ENCODE measurements at regions not wholly inside any gene's neighbourhood (a gene's known extent, or its start where the extent isn't known, plus 50 kb on each side); places are given as distances from the start of the nearest gene placed in this dataset.

- H3K27ac ChIP-seq, result peak overlapping the region; percentile 53
- TF ChIP-seq ZFX (IDR thresholded peaks at IDR 0.05; ENCODE audit: borderline replicate concordance), result no peak
- TF ChIP-seq, protein P1, sequence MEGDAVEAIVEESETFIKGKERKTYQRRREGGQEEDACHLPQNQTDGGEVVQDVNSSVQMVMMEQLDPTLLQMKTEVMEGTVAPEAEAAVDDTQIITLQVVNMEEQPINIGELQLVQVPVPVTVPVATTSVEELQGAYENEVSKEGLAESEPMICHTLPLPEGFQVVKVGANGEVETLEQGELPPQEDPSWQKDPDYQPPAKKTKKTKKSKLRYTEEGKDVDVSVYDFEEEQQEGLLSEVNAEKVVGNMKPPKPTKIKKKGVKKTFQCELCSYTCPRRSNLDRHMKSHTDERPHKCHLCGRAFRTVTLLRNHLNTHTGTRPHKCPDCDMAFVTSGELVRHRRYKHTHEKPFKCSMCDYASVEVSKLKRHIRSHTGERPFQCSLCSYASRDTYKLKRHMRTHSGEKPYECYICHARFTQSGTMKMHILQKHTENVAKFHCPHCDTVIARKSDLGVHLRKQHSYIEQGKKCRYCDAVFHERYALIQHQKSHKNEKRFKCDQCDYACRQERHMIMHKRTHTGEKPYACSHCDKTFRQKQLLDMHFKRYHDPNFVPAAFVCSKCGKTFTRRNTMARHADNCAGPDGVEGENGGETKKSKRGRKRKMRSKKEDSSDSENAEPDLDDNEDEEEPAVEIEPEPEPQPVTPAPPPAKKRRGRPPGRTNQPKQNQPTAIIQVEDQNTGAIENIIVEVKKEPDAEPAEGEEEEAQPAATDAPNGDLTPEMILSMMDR (IDR thresholded peaks at IDR 0.05), result no peak
Observed at GRCh38 chrX:144275843-144276242, 392.0 kb downstream of the UBE2NL start.

DNA sequence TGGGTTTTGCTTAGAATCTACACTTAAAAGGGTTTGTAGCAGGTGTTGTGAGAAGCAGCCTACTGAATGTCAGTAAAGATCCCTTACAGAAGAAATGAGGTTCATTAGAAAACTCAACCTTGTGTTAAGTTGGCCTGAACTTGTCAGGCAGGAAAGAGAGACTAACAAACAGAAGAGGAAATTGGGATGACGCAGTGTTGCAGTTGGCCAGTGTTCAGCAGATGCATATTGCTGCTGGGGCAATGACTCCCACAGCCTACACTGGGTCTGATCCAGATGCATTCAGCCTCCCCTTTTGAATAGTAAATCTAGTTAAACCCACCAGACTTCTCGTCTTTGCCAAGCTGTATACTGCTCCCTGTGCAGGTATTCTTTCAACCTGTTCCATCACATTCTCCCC is 409.4 kb downstream of the UBE2NL start:
- no peak overlapping the region for H3K27ac ChIP-seq
- no peak for TF ChIP-seq ZFX (IDR thresholded peaks at IDR 0.05; ENCODE audit: borderline replicate concordance)
- TF ChIP-seq, protein P1 (IDR thresholded peaks at IDR 0.05), result no peak

GRCh38 chrX:144295921-144296320 is 412.1 kb downstream of the UBE2NL start:
- no peak overlapping the region for H3K27ac ChIP-seq
- no peak for TF ChIP-seq ZFX (IDR thresholded peaks at IDR 0.05; ENCODE audit: borderline replicate concordance)
- TF ChIP-seq, protein P1 (IDR thresholded peaks at IDR 0.05), result no peak

- H3K27ac ChIP-seq, result no peak overlapping the region
- TF ChIP-seq, protein P1 (IDR thresholded peaks at IDR 0.05), result no peak
- TF ChIP-seq ZFX (IDR thresholded peaks at IDR 0.05; ENCODE audit: borderline replicate concordance), result no peak
Observed at GRCh38 chrX:144297221-144297620, 413.4 kb downstream of the UBE2NL start.

- no peak overlapping the region for H3K27ac ChIP-seq
- TF ChIP-seq, protein P1 (IDR thresholded peaks at IDR 0.05), result no peak
- TF ChIP-seq ZFX (IDR thresholded peaks at IDR 0.05; ENCODE audit: borderline replicate concordance), result no peak
Observed at GRCh38 chrX:144327495-144327894, 443.6 kb downstream of the UBE2NL start.

DNA sequence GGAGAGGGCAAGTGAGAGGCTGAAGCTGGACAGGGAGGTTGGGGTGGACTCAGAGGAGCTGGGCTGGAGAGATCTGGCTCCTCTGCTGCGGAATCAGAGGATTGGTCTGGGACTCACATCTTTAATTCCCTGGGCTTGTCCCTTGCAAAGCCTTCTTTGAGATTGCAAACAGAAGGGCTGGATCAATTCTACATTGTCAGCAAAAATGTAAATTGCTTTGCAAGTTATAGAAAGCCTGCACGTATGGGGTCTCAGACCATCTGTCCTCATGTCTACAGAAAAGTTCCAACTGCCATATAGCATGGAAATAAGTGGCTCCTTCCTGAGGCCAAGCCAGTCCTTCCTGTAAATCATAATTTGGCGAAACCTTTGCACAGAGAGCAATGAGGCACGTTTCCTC is 449.6 kb downstream of the UBE2NL start:
- no peak for TF ChIP-seq ZFX (IDR thresholded peaks at IDR 0.05; ENCODE audit: borderline replicate concordance)
- no peak overlapping the region for H3K27ac ChIP-seq

DNA sequence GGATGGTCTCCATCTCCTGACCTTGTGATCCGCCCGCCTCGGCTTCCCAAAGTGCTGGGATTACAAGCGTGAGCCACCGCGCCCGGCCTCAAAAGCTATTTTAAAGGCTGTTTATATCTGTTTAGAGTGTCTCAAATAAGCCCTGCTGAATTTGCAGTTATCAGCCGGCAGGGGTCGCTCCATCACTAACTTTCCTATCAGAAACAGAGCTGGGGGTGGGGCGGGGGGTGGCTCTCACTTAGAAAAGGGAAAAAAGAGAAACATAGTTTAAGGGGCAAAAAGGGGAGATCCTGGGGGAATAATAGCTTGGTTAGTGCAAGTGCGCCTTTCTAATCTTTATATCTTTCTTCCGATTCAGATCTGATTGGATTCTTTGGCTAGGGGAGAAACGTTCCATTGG is 450.7 kb downstream of the UBE2NL start:
- no peak overlapping the region for H3K27ac ChIP-seq
- TF ChIP-seq ZFX (IDR thresholded peaks at IDR 0.05; ENCODE audit: borderline replicate concordance), result no peak
- TF ChIP-seq, protein P1 (IDR thresholded peaks at IDR 0.05), result peak; percentile 27

- no peak for TF ChIP-seq ZFX (IDR thresholded peaks at IDR 0.05; ENCODE audit: borderline replicate concordance)
- TF ChIP-seq, protein P1 (IDR thresholded peaks at IDR 0.05), result no peak
- H3K27ac ChIP-seq, result no peak overlapping the region
Observed at GRCh38 chrX:144335402-144335801, 451.5 kb downstream of the UBE2NL start.
